ENCODE measurements at regions not wholly inside any gene's neighbourhood (a gene's known extent, or its start where the extent isn't known, plus 50 kb on each side); places are given as distances from the start of the nearest gene placed in this dataset.

DNA sequence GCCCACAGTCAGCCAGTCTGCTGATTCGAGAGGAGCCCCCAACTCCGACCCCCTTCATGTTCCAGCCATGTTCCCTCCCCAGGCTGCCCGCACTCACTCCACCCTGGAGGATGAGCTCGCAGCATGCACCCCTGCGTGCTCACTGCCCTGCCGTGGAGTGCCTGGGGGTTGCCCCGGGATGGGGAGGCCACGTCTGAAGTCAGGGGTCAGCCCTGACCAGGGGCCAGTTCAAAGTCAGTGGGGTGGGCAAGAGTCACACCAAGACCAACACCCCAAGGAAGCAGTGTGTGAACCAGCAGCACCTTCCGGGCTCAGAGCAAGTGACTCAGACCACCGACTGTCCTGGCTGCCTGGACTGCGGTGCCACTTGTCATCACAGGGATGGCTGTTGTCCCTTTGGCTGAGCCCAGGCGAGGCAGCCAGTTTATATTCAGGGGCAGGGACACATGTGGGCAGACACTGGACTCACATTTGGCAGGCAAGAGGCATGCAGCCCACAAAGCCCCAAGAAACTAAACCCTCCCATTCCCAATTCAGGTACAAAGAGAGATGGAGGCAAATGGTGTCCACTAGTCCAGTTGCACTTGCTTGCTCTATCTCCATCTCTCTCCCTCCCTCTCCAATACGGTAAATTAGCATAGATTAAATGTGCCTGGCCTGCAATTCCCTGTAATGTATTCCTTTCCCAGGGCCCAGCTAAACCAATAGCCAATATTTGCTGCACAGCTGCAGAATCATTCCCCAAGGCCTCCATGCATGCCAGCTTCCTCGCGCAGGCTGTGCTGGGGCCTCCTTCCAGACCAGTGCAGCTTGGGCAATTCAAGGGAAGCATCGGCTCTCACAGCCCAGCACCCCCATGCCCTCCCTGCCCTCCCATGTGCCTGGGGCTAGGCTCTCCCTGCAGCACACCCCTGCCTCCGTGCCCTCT, 135.7 kb upstream of the IQSEC1 start:
- no peaks in the 10 kb centered on the region for H3K9me1 ChIP-seq (ENCODE audit: control insufficient read depth, insufficient read depth, low read length)
- no peaks in the 10 kb centered on the region for H3K79me2 ChIP-seq (ENCODE audit: control insufficient read depth, insufficient read depth, low read length)
- in situ Hi-C loops (cut with MboI) (no loop called here), intact Hi-C loops (cut with micrococcal nuclease) (no loop called here)
- no peak overlapping the region for H3K27ac ChIP-seq (ENCODE audit: extremely low read depth, low read depth, low read length)
- H3K9ac ChIP-seq (ENCODE audit: insufficient read depth in 1 of 2, low read depth in 2 of 2, low read length in 2 of 2), result no peak overlapping the region; a peak in 1 of 4 replicates
- ChIA-PET POLR2A (interaction anchor here (0.6 kb wide), 1 partner anchor 63 kb away, joined by 4 read pairs; no protein-coding TSS in a partner anchor), CTCF (ENCODE audit: low intra/inter-chr PET ratio) (no interaction called here)
- H3K27me3 ChIP-seq (ENCODE audit: control insufficient read depth in 2 of 2, insufficient read depth in 2 of 2, low read length in 2 of 2), result peaks cover 67 to 89% of the 10 kb centered on the region in 2 experiments
- no peaks in the 10 kb centered on the region for H3K36me3 ChIP-seq (ENCODE audit: control insufficient read depth, insufficient read depth, low read length)
- peaks cover 0 to 6% of the 10 kb centered on the region in 2 experiments; a peak in 2 of 5 replicates for H3K4me1 ChIP-seq (replicated peaks in 1 of 2; ENCODE audit: control insufficient read depth in 2 of 2, insufficient read depth in 2 of 2, low read length in 2 of 2)
- no peak for TF ChIP-seq ZNF124 (CRISPR knock-in tag; IDR thresholded peaks at IDR 0.05)
- no peak for TF ChIP-seq NCOA6 (IDR thresholded peaks at IDR 0.05)
- no peak for TF ChIP-seq KLF13 (tag; IDR thresholded peaks at IDR 0.05; ENCODE audit: borderline replicate concordance, low read depth)
- no peak for TF ChIP-seq BHLHE40 (IDR thresholded peaks at IDR 0.05; ENCODE audit: low read length)
- TF ChIP-seq XRCC5 (IDR thresholded peaks at IDR 0.05; ENCODE audit: low read depth, low read length), result no peak
- no peak for TF ChIP-seq BRD9 (IDR thresholded peaks at IDR 0.05; ENCODE audit: low read depth, partially characterized antibody)
- TF ChIP-seq, protein P1, sequence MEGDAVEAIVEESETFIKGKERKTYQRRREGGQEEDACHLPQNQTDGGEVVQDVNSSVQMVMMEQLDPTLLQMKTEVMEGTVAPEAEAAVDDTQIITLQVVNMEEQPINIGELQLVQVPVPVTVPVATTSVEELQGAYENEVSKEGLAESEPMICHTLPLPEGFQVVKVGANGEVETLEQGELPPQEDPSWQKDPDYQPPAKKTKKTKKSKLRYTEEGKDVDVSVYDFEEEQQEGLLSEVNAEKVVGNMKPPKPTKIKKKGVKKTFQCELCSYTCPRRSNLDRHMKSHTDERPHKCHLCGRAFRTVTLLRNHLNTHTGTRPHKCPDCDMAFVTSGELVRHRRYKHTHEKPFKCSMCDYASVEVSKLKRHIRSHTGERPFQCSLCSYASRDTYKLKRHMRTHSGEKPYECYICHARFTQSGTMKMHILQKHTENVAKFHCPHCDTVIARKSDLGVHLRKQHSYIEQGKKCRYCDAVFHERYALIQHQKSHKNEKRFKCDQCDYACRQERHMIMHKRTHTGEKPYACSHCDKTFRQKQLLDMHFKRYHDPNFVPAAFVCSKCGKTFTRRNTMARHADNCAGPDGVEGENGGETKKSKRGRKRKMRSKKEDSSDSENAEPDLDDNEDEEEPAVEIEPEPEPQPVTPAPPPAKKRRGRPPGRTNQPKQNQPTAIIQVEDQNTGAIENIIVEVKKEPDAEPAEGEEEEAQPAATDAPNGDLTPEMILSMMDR (IDR thresholded peaks at IDR 0.05 in 2 of 3, conservative IDR thresholded peaks at IDR 0.05 in 1 of 3; ENCODE audit: insufficient read depth in 2 of 3, low read depth in 1 of 3, low read length in 3 of 3), result no peak
- no peak for TF ChIP-seq SIX5 (IDR thresholded peaks at IDR 0.05; ENCODE audit: borderline replicate concordance in 1 of 2, insufficient read depth in 1 of 2, low read depth in 1 of 2, low read length in 2 of 2)
- TF ChIP-seq, protein P2, sequence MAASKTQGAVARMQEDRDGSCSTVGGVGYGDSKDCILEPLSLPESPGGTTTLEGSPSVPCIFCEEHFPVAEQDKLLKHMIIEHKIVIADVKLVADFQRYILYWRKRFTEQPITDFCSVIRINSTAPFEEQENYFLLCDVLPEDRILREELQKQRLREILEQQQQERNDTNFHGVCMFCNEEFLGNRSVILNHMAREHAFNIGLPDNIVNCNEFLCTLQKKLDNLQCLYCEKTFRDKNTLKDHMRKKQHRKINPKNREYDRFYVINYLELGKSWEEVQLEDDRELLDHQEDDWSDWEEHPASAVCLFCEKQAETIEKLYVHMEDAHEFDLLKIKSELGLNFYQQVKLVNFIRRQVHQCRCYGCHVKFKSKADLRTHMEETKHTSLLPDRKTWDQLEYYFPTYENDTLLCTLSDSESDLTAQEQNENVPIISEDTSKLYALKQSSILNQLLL (CRISPR knock-in tag; IDR thresholded peaks at IDR 0.05; ENCODE audit: borderline replicate concordance), result no peak
- TF ChIP-seq, protein P3, sequence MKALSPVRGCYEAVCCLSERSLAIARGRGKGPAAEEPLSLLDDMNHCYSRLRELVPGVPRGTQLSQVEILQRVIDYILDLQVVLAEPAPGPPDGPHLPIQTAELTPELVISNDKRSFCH (CRISPR knock-in tag; IDR thresholded peaks at IDR 0.05), result no peak
- TF ChIP-seq, protein P3 (tag; IDR thresholded peaks at IDR 0.05), result no peak
- TF ChIP-seq GATAD2A (IDR thresholded peaks at IDR 0.05), result no peak
- no peak overlapping the region for H3K4me3 ChIP-seq
- DNase-seq (ENCODE audit: extremely low read depth in 1 of 4, low spot score in 3 of 4) (no peak), ATAC-seq (no peak), FAIRE-seq (no peak)
- 10% methylated on average over 17 of the region's 17 CpGs for WGBS (ENCODE audit: insufficient coverage, low coverage, missing lambda C conversion rate)
- no TSS peak for BruUV-seq (replicated peaks)
- no peak overlapping the region for H2AFZ ChIP-seq (ENCODE audit: low read depth, low read length)
- H3K4me2 ChIP-seq (ENCODE audit: insufficient read depth, low read length), result no peak overlapping the region
- H3K9me3 ChIP-seq (replicated peaks; ENCODE audit: control insufficient read depth, insufficient read depth, low read depth, low read length), result no peaks in the 10 kb centered on the region
- H4K20me1 ChIP-seq (replicated peaks; ENCODE audit: control insufficient read depth, insufficient read depth, low read length), result peaks cover 9% of the 10 kb centered on the region; the same call in 1 of the 2 replicates

Measured in K562 (cell line).